Endothelial cell of umbilical vein (primary cell): ENCODE measurements at regions not wholly inside any gene's neighbourhood (a gene's known extent, or its start where the extent isn't known, plus 50 kb on each side); places are given as distances from the start of the nearest gene placed in this dataset.
"Not testable (repeated sequence)": the region's sequence is repeated elsewhere in the genome, so short reads cannot be mapped to it uniquely, and the experiment has no call there.

ENCODE experiments used
- BruUV-seq: library from RNA; stranded (reverse); fragments of 400-500 nt; replicated peaks from 2 replicates; lab custom pipeline; 2021; lab: Mats Ljungman, UMichigan
- CTCF ChIA-PET: fragments of 300-600, 350-600 bp; sonication (Branson Sonifier 250); formaldehyde crosslinking; loops from one replicate; lab custom pipeline; 2021; ENCODE audit warnings: antibody characterized with exemption, inconsistent platforms; lab: Charles Lee
- POLR2A ChIA-PET: fragments of 300-600, 350-600 bp; sonication (Branson Sonifier 250); formaldehyde crosslinking; loops from one replicate; lab custom pipeline; 2021; ENCODE audit warnings: antibody characterized with exemption, inconsistent platforms; lab: Charles Lee
- DNase-seq: peaks from one replicate; pipeline ENCODE4 v3.0.0-alpha.2; 2011; ENCODE audit warnings: low read depth, low spot score
- FAIRE-seq: peaks from 2 replicates; lab custom pipeline; 2011; peaks lifted over from hg19 to GRCh38; lab: Jason Lieb, UNC
- H2AFZ ChIP-seq: 2 replicates; pipeline ENCODE4 v1.6.0; 2012; ENCODE audit warnings: low read depth, low read length, control low read depth, inconsistent platforms
- H3K27ac ChIP-seq: 2 replicates; pipeline ENCODE4 v1.5.1; 2011; ENCODE audit warnings: low read depth, mild to moderate bottlenecking, control low read depth, low read length, moderate library complexity; ENCODE audit not compliant: insufficient read depth
- H3K27me3 ChIP-seq, 2 experiments: 2 replicates each; pipeline versions ENCODE4 v1.6.0 to v1.6.1; 2011; ENCODE audit warnings: low read length in 2 of 2, mixed read lengths in 1 of 2; ENCODE audit not compliant: control insufficient read depth in 2 of 2, insufficient read depth in 2 of 2
- H3K36me3 ChIP-seq, 2 experiments: 2 replicates in 1 of 2; 3 replicates in 1 of 2; pipeline ENCODE4 v1.5.1; 2011; ENCODE audit warnings: low read length in 2 of 2, mild to moderate bottlenecking in 1 of 2, moderate library complexity in 1 of 2; ENCODE audit not compliant: control insufficient read depth in 2 of 2, insufficient read depth in 2 of 2; ENCODE audit errors: extremely low read depth in 1 of 2
- H3K4me1 ChIP-seq: 3 replicates; pipeline ENCODE4 v1.5.1; 2011; ENCODE audit warnings: mild to moderate bottlenecking, low read length; ENCODE audit not compliant: control insufficient read depth, insufficient read depth; ENCODE audit errors: extremely low read depth
- H3K4me2 ChIP-seq: 2 replicates; pipeline ENCODE4 v1.6.1; 2011; ENCODE audit warnings: low read length, control low read depth, mixed read lengths; ENCODE audit not compliant: insufficient read depth
- H3K4me3 ChIP-seq, 3 experiments: fragments of 200-600 bp in 1 of 3; sonication (generic), shearing (Covaris generic) in 1 of 3; replicated peaks in 1 of 3; 2 replicates each; pipeline ENCODE4 v1.5.1; 2011 to 2016; ENCODE audit warnings: control low read depth in 3 of 3, low read length in 3 of 3, mild to moderate bottlenecking in 2 of 3, inconsistent platforms in 1 of 3, low read depth in 1 of 3, moderate library complexity in 1 of 3; ENCODE audit not compliant: insufficient read depth in 1 of 3
- H3K79me2 ChIP-seq: 2 replicates; pipeline ENCODE4 v1.6.0; 2012; ENCODE audit warnings: low read length, inconsistent platforms; ENCODE audit not compliant: control insufficient read depth, insufficient read depth
- H3K9ac ChIP-seq: replicated peaks from 2 replicates; pipeline ENCODE3; 2011; ENCODE audit warnings: low read length, control low read depth; ENCODE audit not compliant: insufficient read depth; ENCODE audit errors: extremely low read depth
- H3K9me1 ChIP-seq: replicated peaks from 3 replicates; pipeline ENCODE4 v1.6.0; 2011; ENCODE audit warnings: mild to moderate bottlenecking, low read length; ENCODE audit not compliant: control insufficient read depth, insufficient read depth; ENCODE audit errors: extremely low read depth
- H3K9me3 ChIP-seq: replicated peaks from 2 replicates; pipeline ENCODE4 v1.5.1; 2012; ENCODE audit warnings: low read length, inconsistent platforms; ENCODE audit not compliant: control insufficient read depth, insufficient read depth
- H4K20me1 ChIP-seq: replicated peaks from 2 replicates; pipeline ENCODE3; 2011; ENCODE audit warnings: mild to moderate bottlenecking, low read length; ENCODE audit not compliant: control insufficient read depth, insufficient read depth; ENCODE audit errors: extremely low read depth
- dilution Hi-C: fragments of 300-500 bp; cut with MboI; formaldehyde crosslinking; loops from one replicate; pipeline ENCODE4 v1.15.0; 2019; ENCODE audit warnings: low sequenced_read_pairs; ENCODE audit not compliant: extremely low pct_ligation_motif_present
- intact Hi-C: fragments of 100-400 bp; cut with micrococcal nuclease; formaldehyde crosslinking; loops from one replicate; pipeline ENCODE4 v1.10.0; 2022

DNA sequence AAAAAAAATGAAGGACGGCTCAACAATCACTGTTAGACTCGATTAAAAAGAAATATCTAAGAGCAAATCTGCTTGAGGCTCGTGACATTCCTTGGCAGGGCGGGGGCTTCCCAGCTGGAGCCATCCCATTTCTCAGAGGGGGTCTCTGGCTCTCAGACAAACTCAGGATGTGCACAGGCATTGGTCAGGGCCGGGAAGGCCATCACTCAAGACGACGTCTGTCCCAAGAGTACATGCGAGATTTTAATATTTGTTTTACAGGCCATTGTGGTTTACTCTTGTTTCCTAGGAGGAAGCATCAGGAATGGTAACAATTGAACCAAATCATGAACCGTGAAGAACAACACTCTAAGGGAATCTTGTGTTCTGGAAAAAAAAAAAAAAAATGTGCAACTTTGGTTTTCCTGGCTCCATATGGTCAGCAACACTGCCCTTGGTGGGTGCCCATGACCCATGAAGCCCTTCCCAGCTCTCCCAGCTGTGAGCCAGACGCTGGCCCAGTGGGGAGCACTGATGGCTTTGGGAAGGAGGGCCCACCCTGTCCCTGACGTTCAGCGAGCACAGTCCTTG is 5454.6 kb upstream of the TPTE start:
- FAIRE-seq, H3K4me1 ChIP-seq, H3K36me3 ChIP-seq, H3K79me2 ChIP-seq, CTCF ChIA-PET, POLR2A ChIA-PET, H3K9ac ChIP-seq, H2AFZ ChIP-seq, BruUV-seq, DNase-seq, H3K27me3 ChIP-seq, dilution Hi-C loops, intact Hi-C loops, H3K4me3 ChIP-seq, H4K20me1 ChIP-seq, H3K9me1 ChIP-seq, H3K27ac ChIP-seq, H3K9me3 ChIP-seq, H3K4me2 ChIP-seq: not testable (repeated sequence)

DNA sequence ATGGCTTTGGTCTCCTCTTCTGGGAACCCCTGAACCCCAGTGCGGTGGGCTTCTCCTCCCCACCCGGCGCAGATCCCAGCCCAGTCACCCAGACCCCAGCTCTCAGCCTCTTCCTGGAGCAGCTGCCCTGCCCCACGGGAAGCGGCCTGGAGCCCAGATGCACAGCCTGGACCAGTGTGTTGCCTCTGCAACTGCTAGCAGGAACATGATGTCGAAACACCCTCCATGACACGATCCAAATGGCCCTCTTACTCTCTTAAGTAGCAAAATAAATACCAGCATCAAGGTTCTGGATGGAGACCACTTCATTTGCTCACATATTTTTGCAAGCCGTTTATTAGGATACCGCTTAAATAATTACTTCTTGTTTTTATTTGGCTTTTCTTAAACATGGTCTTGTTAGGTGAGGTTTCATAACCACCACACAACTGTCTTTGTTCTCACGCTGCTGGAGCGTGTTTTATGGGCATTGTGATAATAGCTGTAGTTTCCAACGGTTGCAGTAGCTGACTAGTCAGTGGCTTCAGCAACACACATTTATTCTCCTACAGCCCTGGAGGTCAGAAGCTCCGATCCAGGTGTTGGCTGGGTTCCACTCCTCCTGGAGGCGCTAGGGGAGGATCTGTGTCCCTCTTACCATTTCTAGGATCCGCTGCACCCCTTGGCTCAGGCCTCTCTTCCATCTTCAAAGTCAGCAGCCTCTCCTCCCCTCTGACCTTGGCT is 5453.9 kb upstream of the TPTE start:
- H3K4me1 ChIP-seq, H3K4me3 ChIP-seq, H2AFZ ChIP-seq, H3K4me2 ChIP-seq, dilution Hi-C loops, FAIRE-seq, CTCF ChIA-PET, H3K9ac ChIP-seq, H3K9me1 ChIP-seq, H4K20me1 ChIP-seq, H3K27ac ChIP-seq, BruUV-seq, H3K79me2 ChIP-seq, H3K9me3 ChIP-seq, POLR2A ChIA-PET, H3K27me3 ChIP-seq, DNase-seq, H3K36me3 ChIP-seq, intact Hi-C loops: not testable (repeated sequence)

DNA sequence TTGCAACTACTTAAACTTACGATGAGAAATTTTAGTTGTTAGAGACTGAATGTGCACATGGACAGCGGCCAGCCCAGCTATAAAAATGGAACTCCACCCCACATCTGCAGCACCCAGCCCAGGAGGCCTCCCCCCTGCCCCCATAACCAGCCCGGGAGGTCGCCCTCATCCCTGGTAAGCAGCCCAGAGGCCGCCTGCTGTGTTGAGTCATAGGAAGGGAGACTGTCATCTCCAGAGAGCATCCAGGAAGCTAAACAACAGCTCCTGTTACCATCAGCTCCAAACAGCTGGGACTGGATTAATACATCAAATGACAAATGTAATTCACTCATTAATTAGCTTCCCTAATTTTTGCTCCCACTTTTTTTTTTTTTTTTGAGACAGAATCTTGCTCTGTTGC is 5452.7 kb upstream of the TPTE start:
- FAIRE-seq, DNase-seq, dilution Hi-C loops, CTCF ChIA-PET, H4K20me1 ChIP-seq, H2AFZ ChIP-seq, POLR2A ChIA-PET, H3K27ac ChIP-seq, H3K9ac ChIP-seq, BruUV-seq, H3K4me3 ChIP-seq, H3K36me3 ChIP-seq, H3K4me2 ChIP-seq, H3K79me2 ChIP-seq, H3K4me1 ChIP-seq, intact Hi-C loops, H3K9me3 ChIP-seq, H3K27me3 ChIP-seq, H3K9me1 ChIP-seq: not testable (repeated sequence)

DNA sequence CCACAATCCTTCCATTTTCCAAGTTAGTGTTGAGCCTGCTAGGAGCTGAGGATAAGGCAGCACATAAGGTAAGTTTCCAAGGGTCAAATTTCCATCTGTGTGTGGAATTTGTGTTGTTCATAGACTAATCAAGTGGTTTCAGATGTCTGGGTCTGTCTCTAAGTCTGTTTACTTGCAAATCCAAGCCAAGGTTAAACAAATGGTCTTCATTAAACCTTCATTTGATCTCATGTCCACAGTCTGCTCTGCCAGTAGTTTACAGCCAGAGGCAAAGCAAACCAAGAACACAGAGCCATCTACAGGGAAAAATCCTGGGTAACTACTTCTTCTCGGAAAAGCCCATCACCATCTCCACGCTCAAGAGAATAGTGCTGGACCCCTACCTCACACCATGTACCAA is 5450.2 kb upstream of the TPTE start:
- POLR2A ChIA-PET, H3K9me1 ChIP-seq, H3K27me3 ChIP-seq, intact Hi-C loops, DNase-seq, FAIRE-seq, H3K4me1 ChIP-seq, H3K36me3 ChIP-seq, H3K4me2 ChIP-seq, H3K79me2 ChIP-seq, dilution Hi-C loops, BruUV-seq, CTCF ChIA-PET, H3K9ac ChIP-seq, H3K9me3 ChIP-seq, H3K4me3 ChIP-seq, H3K27ac ChIP-seq, H2AFZ ChIP-seq, H4K20me1 ChIP-seq: not testable (repeated sequence)
